ENCODE measurements at regions not wholly inside any gene's neighbourhood (a gene's known extent, or its start where the extent isn't known, plus 50 kb on each side); places are given as distances from the start of the nearest gene placed in this dataset.

GRCh38 chr12:93121729-93122488 is 192.8 kb upstream of the EEA1 start (continued):
- TF ChIP-seq ZNF704 (tag by site-specific recombination; IDR thresholded peaks at IDR 0.05) (no peak), ZNF629 (tag by site-specific recombination; IDR thresholded peaks at IDR 0.05) (peak; percentile 51), ZNF169 (tag by site-specific recombination; IDR thresholded peaks at IDR 0.05) (no peak), ZNF488 (tag by site-specific recombination; IDR thresholded peaks at IDR 0.05) (no peak), ZBTB21 (tag by site-specific recombination; IDR thresholded peaks at IDR 0.05) (peak; percentile 51; the same call in 1 of the 2 replicates), ZSCAN23 (tag by site-specific recombination; IDR thresholded peaks at IDR 0.05) (no peak), SCRT2 (tag by site-specific recombination; IDR thresholded peaks at IDR 0.05) (peak; percentile 78), TRIM28 (IDR thresholded peaks at IDR 0.05; ENCODE audit: borderline replicate concordance, low read length) (no peak), ZNF76 (tag by site-specific recombination; IDR thresholded peaks at IDR 0.05; ENCODE audit: borderline replicate concordance, low read depth) (no peak), ZNF658 (tag by site-specific recombination; IDR thresholded peaks at IDR 0.05) (no peak), ZEB2 (tag by site-specific recombination; IDR thresholded peaks at IDR 0.05) (peak; percentile 38; the same call in 1 of the 2 replicates)

- Histone ChIP-seq H3K36me3 (ENCODE audit: control insufficient read depth in 2 of 2, insufficient read depth in 1 of 2, low read length in 2 of 2) (no peaks in the 10 kb centered on the region), H3K4me1 (ENCODE audit: control insufficient read depth, insufficient read depth, low read length) (no peaks in the 10 kb centered on the region), H3K4me3 (ENCODE audit: low read depth, low read length) (no peak overlapping the region), H3K9me3 (ENCODE audit: control insufficient read depth, insufficient read depth, low read depth, low read length) (no peaks in the 10 kb centered on the region), H3K27ac (ENCODE audit: extremely low read depth, low read depth, low read length) (no peak overlapping the region)
- TF ChIP-seq MZF1 (tag by site-specific recombination; IDR thresholded peaks at IDR 0.05; ENCODE audit: borderline replicate concordance), result no peak
- no peak for TF ChIP-seq ZNF521 (tag by site-specific recombination; IDR thresholded peaks at IDR 0.05)
- TF ChIP-seq ZNF626 (tag by site-specific recombination; IDR thresholded peaks at IDR 0.05), result no peak
- TF ChIP-seq REST (tag by site-specific recombination; IDR thresholded peaks at IDR 0.05), result no peak
- no peak for TF ChIP-seq ZNF645 (tag by site-specific recombination; IDR thresholded peaks at IDR 0.05)
- no peak for TF ChIP-seq ZNF660 (tag by site-specific recombination; IDR thresholded peaks at IDR 0.05)
- no peak for TF ChIP-seq ZXDB (tag by site-specific recombination; IDR thresholded peaks at IDR 0.05)
- no peak for TF ChIP-seq EGR2 (tag by site-specific recombination; IDR thresholded peaks at IDR 0.05; ENCODE audit: low read depth)
- TF ChIP-seq ZNF670 (tag by site-specific recombination; IDR thresholded peaks at IDR 0.05; ENCODE audit: low read depth), result no peak
- TF ChIP-seq ZNF24 (tag by site-specific recombination; IDR thresholded peaks at IDR 0.05), result no peak
- no peak for TF ChIP-seq ZNF202 (tag by site-specific recombination; IDR thresholded peaks at IDR 0.05; ENCODE audit: borderline replicate concordance)
- no peak for TF ChIP-seq CTCF (tag by site-specific recombination; IDR thresholded peaks at IDR 0.05)
- TF ChIP-seq ZNF707 (tag by site-specific recombination; IDR thresholded peaks at IDR 0.05), result no peak
- TF ChIP-seq ZNF776 (tag by site-specific recombination; IDR thresholded peaks at IDR 0.05; ENCODE audit: borderline replicate concordance), result no peak
- TF ChIP-seq ATF2 (tag by site-specific recombination; IDR thresholded peaks at IDR 0.05; ENCODE audit: low read depth), result no peak
- ChIA-PET POLR2A (interaction anchor here (0.8 kb wide), 1 partner anchor 28 kb away, joined by 3 read pairs; no protein-coding TSS in a partner anchor), CTCF (interaction anchor here (0.8 to 1.1 kb wide), 2 partner anchors 24 to 103 kb away, joined by 3 to 4 read pairs; no protein-coding TSS in a partner anchor)
Measured at GRCh38 chr12:93122569-93123091, 193.5 kb upstream of the EEA1 start.

Measured in HEK293 (cell line).